ENCODE measurements at regions not wholly inside any gene's neighbourhood (a gene's known extent, or its start where the extent isn't known, plus 50 kb on each side); places are given as distances from the start of the nearest gene placed in this dataset.

DNA sequence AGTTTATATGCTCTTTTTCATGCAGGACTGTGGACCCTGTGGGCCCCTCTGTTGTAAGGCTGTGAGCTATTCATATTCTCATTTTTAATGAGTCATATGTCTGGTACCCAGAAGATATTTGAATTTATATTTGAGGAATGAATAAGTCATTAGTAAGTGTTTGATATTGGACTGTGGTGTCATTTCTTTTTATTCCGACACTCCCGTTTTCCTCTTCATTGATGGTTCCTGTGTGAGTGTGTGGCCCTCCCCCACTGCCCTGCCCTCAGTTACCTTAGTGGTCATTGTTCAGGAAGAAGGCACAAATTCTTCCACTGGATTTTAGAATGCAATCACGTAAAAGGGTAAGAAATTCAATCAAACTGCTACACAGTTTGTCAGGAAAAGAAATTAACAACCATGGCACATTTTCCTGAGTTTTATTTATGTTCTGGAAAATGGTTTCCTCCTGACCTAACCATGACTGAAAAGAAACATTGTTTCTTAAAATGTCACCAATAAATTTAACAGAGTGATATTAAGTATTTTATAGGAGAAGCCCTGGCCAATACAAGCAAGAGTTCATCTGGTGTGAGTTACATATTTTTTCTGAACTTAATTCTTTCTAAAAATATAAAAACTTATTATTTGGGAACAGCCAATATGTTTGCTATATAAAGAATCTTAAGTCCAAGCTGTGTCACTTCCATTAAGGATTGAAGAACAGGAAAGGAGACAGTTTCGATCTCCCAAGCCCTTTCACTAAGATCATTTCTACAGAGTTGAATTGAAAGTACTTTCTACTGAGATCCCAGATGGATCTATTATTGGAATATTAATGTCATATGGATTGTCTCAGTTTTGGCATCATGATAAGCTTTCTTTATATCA, 370.5 kb upstream of the ANXA10 start:
- no peaks in the 10 kb centered on the region for H4K20me1 ChIP-seq (ENCODE audit: insufficient read depth, low read length)
- H3K4me1 ChIP-seq (ENCODE audit: insufficient read depth, low read length, severe bottlenecking): no peaks in the 10 kb centered on the region
- no peak overlapping the region for H3K27ac ChIP-seq (ENCODE audit: low read depth, low read length, poor library complexity, severe bottlenecking)
- H3K36me3 ChIP-seq (ENCODE audit: insufficient read depth, low read length): no peaks in the 10 kb centered on the region
- H3K27me3 ChIP-seq (ENCODE audit: insufficient read depth, low read length): no peaks in the 10 kb centered on the region
- no peaks in the 10 kb centered on the region for H3F3A ChIP-seq (ENCODE audit: insufficient read depth, low read length)
- TF ChIP-seq EZH2 (IDR thresholded peaks at IDR 0.05; ENCODE audit: borderline replicate concordance, low read length): no peak
- TF ChIP-seq, protein P1, sequence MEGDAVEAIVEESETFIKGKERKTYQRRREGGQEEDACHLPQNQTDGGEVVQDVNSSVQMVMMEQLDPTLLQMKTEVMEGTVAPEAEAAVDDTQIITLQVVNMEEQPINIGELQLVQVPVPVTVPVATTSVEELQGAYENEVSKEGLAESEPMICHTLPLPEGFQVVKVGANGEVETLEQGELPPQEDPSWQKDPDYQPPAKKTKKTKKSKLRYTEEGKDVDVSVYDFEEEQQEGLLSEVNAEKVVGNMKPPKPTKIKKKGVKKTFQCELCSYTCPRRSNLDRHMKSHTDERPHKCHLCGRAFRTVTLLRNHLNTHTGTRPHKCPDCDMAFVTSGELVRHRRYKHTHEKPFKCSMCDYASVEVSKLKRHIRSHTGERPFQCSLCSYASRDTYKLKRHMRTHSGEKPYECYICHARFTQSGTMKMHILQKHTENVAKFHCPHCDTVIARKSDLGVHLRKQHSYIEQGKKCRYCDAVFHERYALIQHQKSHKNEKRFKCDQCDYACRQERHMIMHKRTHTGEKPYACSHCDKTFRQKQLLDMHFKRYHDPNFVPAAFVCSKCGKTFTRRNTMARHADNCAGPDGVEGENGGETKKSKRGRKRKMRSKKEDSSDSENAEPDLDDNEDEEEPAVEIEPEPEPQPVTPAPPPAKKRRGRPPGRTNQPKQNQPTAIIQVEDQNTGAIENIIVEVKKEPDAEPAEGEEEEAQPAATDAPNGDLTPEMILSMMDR (IDR thresholded peaks at IDR 0.05; ENCODE audit: low read length): no peak
- H3K9ac ChIP-seq (ENCODE audit: low read length): no peak overlapping the region
- no peak overlapping the region for H2AFZ ChIP-seq (ENCODE audit: low read length)
- no peak overlapping the region for H3K4me3 ChIP-seq (ENCODE audit: low read depth, low read length, poor library complexity, severe bottlenecking)
- no peaks in the 10 kb centered on the region for H3K9me2 ChIP-seq (ENCODE audit: low read depth, low read length)
- H3K9me3 ChIP-seq (ENCODE audit: low read length): no peaks in the 10 kb centered on the region
- no peak overlapping the region for H3K4me2 ChIP-seq (ENCODE audit: low read length)
- no peaks in the 10 kb centered on the region for H3K79me2 ChIP-seq (ENCODE audit: insufficient read depth, low read length)

DNA sequence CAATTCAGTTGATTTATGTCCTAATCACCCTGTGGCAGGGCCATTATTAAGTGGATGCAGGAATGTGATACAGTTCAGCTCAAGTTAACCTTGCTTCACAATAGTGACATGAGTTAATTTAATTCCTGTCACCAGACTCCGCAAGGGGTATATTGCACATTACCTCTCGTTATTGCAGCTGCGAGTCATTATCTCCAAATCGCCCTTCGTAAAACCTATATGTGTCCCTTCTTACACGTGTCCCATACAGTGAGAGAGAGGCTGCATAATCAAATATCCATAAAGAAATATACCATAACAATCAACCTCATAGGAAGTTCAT, 369.9 kb upstream of the ANXA10 start:
- no peak for TF ChIP-seq EZH2 (IDR thresholded peaks at IDR 0.05; ENCODE audit: borderline replicate concordance, low read length)
- TF ChIP-seq, protein P1 (IDR thresholded peaks at IDR 0.05; ENCODE audit: low read length): no peak

DNA sequence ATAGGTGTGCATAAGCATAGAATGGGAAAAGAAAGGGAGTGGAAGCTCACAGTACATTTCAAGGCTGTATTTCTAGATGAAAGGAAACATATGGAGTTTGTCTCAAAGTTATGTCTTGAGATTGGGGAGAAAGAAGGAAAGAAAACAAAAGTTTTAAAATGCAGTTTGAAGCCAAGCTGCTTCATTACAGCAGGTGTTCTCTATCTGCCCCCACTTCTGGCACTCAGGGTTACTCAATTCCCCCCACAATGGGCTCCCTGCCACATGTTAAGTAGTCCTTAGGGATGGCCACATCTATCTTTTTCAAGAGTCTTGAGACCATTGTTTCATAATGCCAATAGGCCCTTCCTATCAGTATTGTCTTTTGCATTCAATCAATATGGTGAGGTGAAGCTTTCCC, 367.4 kb upstream of the ANXA10 start:
- H4K20me1 ChIP-seq (ENCODE audit: insufficient read depth, low read length): no peaks in the 10 kb centered on the region
- H3K79me2 ChIP-seq (ENCODE audit: insufficient read depth, low read length): no peaks in the 10 kb centered on the region
- no peak for TF ChIP-seq EZH2 (IDR thresholded peaks at IDR 0.05; ENCODE audit: borderline replicate concordance, low read length)
- TF ChIP-seq, protein P1 (IDR thresholded peaks at IDR 0.05; ENCODE audit: low read length): no peak
- no peak overlapping the region for H3K9ac ChIP-seq (ENCODE audit: low read length)
- H3K4me2 ChIP-seq (ENCODE audit: low read length): no peak overlapping the region
- H2AFZ ChIP-seq (ENCODE audit: low read length): no peak overlapping the region
- no peaks in the 10 kb centered on the region for H3K9me2 ChIP-seq (ENCODE audit: low read depth, low read length)
- no peak overlapping the region for H3K4me3 ChIP-seq (ENCODE audit: low read depth, low read length, poor library complexity, severe bottlenecking)
- no peak overlapping the region for H3K27ac ChIP-seq (ENCODE audit: low read depth, low read length, poor library complexity, severe bottlenecking)
- H3K36me3 ChIP-seq (ENCODE audit: insufficient read depth, low read length): no peaks in the 10 kb centered on the region
- H3K9me3 ChIP-seq (ENCODE audit: low read length): no peaks in the 10 kb centered on the region
- no peaks in the 10 kb centered on the region for H3F3A ChIP-seq (ENCODE audit: insufficient read depth, low read length)
- no peaks in the 10 kb centered on the region for H3K27me3 ChIP-seq (ENCODE audit: insufficient read depth, low read length)
- H3K4me1 ChIP-seq (ENCODE audit: insufficient read depth, low read length, severe bottlenecking): no peaks in the 10 kb centered on the region

More for the DNA sequence above, 369.9 kb upstream of the ANXA10 start:
- H3K9ac ChIP-seq (ENCODE audit: low read length): no peak overlapping the region
- H3K4me1 ChIP-seq (ENCODE audit: insufficient read depth, low read length, severe bottlenecking): no peaks in the 10 kb centered on the region
- H3K4me3 ChIP-seq (ENCODE audit: low read depth, low read length, poor library complexity, severe bottlenecking): no peak overlapping the region
- no peaks in the 10 kb centered on the region for H3K79me2 ChIP-seq (ENCODE audit: insufficient read depth, low read length)
- H4K20me1 ChIP-seq (ENCODE audit: insufficient read depth, low read length): no peaks in the 10 kb centered on the region
- H3K4me2 ChIP-seq (ENCODE audit: low read length): no peak overlapping the region
- H3F3A ChIP-seq (ENCODE audit: insufficient read depth, low read length): no peaks in the 10 kb centered on the region
- no peaks in the 10 kb centered on the region for H3K36me3 ChIP-seq (ENCODE audit: insufficient read depth, low read length)
- no peak overlapping the region for H2AFZ ChIP-seq (ENCODE audit: low read length)
- no peaks in the 10 kb centered on the region for H3K9me3 ChIP-seq (ENCODE audit: low read length)
- H3K27me3 ChIP-seq (ENCODE audit: insufficient read depth, low read length): no peaks in the 10 kb centered on the region
- H3K9me2 ChIP-seq (ENCODE audit: low read depth, low read length): no peaks in the 10 kb centered on the region
- H3K27ac ChIP-seq (ENCODE audit: low read depth, low read length, poor library complexity, severe bottlenecking): no peak overlapping the region
